ENCODE measurements at regions not wholly inside any gene's neighbourhood (a gene's known extent, or its start where the extent isn't known, plus 50 kb on each side); places are given as distances from the start of the nearest gene placed in this dataset.
"Not testable (repeated sequence)": the region's sequence is repeated elsewhere in the genome, so short reads cannot be mapped to it uniquely, and the experiment has no call there.

DNA sequence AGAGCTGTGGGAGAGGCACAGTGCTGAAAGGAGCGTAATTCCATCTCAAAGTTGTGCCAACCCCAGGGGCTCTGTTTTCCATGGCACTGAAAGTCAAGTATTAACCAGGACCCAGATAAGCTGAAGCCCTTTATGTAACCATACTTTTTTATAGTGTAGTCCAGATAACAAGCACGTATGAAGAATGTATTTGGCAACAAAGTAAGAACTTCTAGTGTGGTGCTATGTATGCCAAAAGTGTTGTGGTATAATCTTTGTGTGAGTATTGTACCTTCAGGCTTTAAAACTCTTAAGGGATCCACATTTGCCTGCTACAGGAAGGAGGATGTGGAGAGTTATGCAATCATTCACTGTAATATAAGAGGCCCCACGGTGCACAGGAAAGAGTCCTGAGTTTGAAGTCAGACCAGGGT is 129.4 kb downstream of the IBTK start:
- in situ Hi-C loops (cut with HindIII; ENCODE audit: low pct_unique_long_range_greater_than_20kb, low sequenced_read_pairs), result no loop called here
- no peak for DNase-seq (ENCODE audit: low read depth)

DNA sequence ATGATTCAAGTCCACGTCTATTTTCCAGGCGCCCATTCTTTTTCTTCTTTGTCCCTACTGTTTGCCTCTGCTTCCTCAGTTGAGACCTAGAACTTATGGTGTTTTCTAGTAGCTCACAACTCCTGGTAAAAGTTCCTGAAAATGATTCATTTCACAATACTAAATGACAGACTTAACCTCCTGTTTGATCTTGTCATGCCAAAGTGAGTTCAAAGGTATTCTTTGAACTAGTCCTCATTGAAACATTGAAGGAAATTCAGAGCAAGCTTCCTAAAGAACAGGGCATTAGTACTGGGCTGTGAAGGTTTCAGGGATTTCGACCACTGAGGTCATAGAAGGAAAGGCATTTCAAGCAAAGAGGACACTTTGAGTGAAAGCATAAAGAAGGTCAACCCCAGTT is 132.8 kb downstream of the IBTK start:
- in situ Hi-C loops (cut with HindIII; ENCODE audit: low pct_unique_long_range_greater_than_20kb, low sequenced_read_pairs), result no loop called here
- DNase-seq (ENCODE audit: low read depth), result no peak

- in situ Hi-C loops (cut with HindIII; ENCODE audit: low pct_unique_long_range_greater_than_20kb, low sequenced_read_pairs), result no loop called here
- no peak for DNase-seq (ENCODE audit: low read depth)
Measured at GRCh38 chr6:82113231-82113630, 134.3 kb downstream of the IBTK start.

GRCh38 chr6:82111818-82112217 is 135.7 kb downstream of the IBTK start:
- in situ Hi-C loops (cut with HindIII; ENCODE audit: low pct_unique_long_range_greater_than_20kb, low sequenced_read_pairs), result no loop called here

DNA sequence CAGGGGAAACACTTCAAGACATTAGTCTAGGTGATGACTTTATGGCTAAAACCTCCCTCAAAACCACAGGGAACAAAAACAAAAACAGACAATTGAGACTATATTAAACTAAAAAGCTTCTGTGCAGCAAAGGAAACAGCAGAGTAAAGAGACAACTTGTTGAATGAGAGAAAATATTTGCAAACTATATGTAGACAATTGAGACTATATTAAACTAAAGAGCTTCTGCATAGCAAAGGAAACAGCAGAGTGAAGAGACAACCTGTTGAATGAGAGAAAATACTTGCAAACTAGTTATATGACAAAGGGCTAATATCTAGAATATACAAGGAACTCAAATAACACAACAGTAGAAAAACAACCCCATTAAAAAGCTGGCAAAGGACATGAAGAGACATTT is 136.4 kb downstream of the IBTK start:
- in situ Hi-C loops (cut with HindIII; ENCODE audit: low pct_unique_long_range_greater_than_20kb, low sequenced_read_pairs), result no loop called here

More at GRCh38 chr6:82111818-82112217, 135.7 kb downstream of the IBTK start:
- DNase-seq (ENCODE audit: low read depth), result no peak

GRCh38 chr6:82103171-82103570 is 144.4 kb downstream of the IBTK start:
- in situ Hi-C loops (cut with HindIII; ENCODE audit: low pct_unique_long_range_greater_than_20kb, low sequenced_read_pairs); DNase-seq (ENCODE audit: low read depth): not testable (repeated sequence)

More for the DNA sequence above, 136.4 kb downstream of the IBTK start:
- DNase-seq (ENCODE audit: low read depth), result no peak

DNA sequence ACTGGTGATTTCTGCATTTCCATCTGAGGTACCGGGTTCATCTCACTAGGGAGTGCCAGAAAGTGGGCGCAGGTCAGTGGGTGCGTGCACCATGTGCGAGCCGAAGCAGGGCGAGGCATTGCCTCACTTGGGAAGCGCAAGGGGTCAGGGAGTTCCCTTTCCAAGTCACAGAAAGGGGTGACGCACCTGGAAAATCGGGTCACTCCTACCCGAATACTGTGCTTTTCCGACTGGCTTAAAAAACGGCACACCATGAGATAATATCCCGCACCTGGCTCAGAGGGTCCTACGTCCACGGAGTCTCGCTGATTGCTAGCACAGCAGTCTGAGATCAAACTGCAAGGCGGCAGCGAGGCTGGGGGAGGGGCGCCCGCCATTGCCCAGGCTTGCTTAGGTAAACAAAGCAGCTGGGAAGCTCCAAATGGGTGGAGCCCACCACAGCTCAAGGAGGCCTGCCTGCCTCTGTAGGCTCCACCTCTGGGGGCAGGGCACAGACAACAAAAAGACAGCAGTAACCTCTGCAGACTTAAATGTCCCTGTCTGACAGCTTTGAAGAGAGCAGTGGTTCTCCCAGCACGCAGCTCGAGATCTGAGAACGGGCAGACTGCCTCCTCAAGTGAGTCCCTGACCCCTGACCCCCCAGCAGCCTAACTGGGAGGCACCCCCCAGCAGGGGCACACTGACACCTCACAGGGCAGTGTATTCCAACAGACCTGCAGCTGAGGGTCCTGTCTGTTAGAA is 146.0 kb downstream of the IBTK start:
- in situ Hi-C loops (cut with HindIII; ENCODE audit: low pct_unique_long_range_greater_than_20kb, low sequenced_read_pairs); DNase-seq (ENCODE audit: low read depth): not testable (repeated sequence)

- in situ Hi-C loops (cut with HindIII; ENCODE audit: low pct_unique_long_range_greater_than_20kb, low sequenced_read_pairs); DNase-seq (ENCODE audit: low read depth): not testable (repeated sequence)
Measured at GRCh38 chr6:82100763-82101162, 146.8 kb downstream of the IBTK start.

DNA sequence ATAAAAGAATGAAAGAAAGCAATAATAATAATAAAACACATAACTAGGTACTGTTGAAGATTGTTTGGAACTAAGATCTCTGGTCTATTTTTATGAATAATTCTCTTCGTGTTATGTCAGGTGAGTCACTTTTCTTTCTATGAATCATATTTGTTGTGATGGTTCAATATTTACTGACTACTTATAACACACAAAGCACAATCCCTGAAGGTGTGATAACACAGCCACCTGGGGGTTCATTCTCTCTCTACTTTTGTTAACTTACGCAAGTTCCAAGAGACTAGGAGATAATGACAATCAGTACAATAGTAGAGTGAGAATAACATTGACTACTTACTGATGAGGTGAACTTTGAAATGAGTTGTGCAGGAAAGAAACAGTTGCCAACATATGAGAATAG is 149.9 kb downstream of the IBTK start:
- DNase-seq (ENCODE audit: low read depth), result no peak
- in situ Hi-C loops (cut with HindIII; ENCODE audit: low pct_unique_long_range_greater_than_20kb, low sequenced_read_pairs), result no loop called here

DNA sequence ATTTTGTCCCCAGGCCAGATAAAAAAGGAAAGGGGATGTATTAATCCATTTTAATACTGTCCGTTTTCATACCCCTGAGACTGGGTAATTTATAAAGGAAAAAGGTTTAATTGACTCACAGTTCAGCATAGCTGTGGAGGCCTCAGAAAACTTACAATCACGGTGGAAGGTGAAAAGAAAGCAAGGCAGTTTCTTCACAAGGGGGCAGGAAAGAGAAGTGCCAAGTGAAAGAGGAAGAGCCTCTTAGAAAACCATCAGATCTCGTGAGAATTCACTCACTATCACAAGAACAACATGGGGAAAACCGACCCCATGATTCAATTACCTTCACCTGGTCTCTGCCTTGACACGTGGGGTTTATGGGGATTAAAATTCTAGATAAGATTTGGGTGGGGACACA is 152.5 kb downstream of the IBTK start:
- in situ Hi-C loops (cut with HindIII; ENCODE audit: low pct_unique_long_range_greater_than_20kb, low sequenced_read_pairs), result no loop called here
- DNase-seq (ENCODE audit: low read depth), result no peak

DNA sequence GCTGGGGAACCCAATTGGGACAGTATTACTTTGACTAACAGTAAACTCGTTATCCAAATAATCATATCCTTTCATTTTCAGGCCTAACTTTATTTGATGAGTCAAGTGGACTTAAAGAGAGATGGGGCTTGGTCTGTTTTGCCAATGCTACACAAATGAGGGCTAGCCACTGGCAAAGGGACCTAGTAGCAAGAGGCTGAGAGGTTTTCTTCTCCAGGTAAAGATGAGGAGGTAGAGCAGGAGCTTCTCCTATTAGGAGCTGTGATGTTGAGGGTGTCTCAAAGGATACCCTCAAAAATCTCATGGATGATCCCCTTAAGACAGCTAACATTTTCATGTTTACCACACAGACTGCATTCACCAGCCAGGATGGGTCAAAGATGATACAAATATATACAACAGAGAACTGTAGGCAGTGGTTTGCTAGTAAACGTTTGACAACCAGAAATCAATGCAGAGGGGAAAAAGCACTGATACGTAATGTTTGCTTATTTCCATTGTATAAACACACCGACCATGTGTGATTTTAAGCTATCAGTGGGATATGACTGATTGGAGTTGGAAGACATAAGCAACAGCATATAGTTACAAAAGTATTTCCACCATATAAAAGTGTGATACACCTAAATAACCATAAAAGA is 153.3 kb downstream of the IBTK start:
- DNase-seq (ENCODE audit: low read depth), result no peak
- in situ Hi-C loops (cut with HindIII; ENCODE audit: low pct_unique_long_range_greater_than_20kb, low sequenced_read_pairs), result no loop called here

- DNase-seq (ENCODE audit: low read depth), result no peak
- in situ Hi-C loops (cut with HindIII; ENCODE audit: low pct_unique_long_range_greater_than_20kb, low sequenced_read_pairs), result no loop called here
Measured at GRCh38 chr6:82088978-82089771, 158.4 kb downstream of the IBTK start.

DNA sequence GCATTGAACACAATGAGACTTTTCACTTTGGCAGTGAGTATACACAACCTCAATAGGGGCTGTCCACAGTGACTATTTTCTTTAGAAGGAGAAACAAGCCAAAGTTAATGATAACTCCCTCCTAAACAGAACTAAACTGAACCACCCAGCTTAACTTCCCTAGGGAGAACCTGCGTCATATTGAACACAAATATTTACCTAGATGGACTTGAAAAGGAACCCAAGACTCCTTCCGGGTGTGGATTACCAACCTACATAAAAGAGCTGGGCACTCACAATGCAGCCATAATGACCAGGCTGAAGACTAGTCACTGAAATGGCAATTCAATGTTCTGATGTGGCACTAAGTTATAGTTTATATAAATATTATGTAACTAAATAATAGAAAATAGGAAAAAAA is 160.6 kb downstream of the IBTK start:
- in situ Hi-C loops (cut with HindIII; ENCODE audit: low pct_unique_long_range_greater_than_20kb, low sequenced_read_pairs), result no loop called here
- DNase-seq (ENCODE audit: low read depth), result no peak

DNA sequence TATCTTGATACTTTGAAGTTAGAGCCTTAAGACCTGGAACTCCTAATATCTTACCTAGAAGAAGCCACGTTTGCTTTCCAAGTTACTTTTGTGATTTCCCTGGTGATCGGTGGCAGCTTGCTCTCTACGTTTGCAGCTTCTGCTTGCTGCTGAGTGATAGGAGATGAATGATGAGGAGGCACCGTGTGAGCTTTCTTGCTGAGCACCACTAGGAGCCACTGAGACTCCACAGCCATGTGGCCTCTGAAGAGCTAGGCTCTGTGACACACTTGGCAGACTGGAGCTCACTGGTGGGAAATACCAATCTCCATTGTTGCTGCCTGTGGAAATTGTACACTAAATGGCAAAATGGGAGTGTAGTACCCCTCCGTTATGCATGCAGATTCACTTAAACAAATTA is 161.8 kb downstream of the IBTK start:
- no peak for DNase-seq (ENCODE audit: low read depth)
- in situ Hi-C loops (cut with HindIII; ENCODE audit: low pct_unique_long_range_greater_than_20kb, low sequenced_read_pairs), result no loop called here

- in situ Hi-C loops (cut with HindIII; ENCODE audit: low pct_unique_long_range_greater_than_20kb, low sequenced_read_pairs), result no loop called here
- DNase-seq (ENCODE audit: low read depth), result no peak
Measured at GRCh38 chr6:82084324-82084920, 163.1 kb downstream of the IBTK start.

GRCh38 chr6:82083646-82084045 is 163.9 kb downstream of the IBTK start:
- in situ Hi-C loops (cut with HindIII; ENCODE audit: low pct_unique_long_range_greater_than_20kb, low sequenced_read_pairs), result no loop called here

DNA sequence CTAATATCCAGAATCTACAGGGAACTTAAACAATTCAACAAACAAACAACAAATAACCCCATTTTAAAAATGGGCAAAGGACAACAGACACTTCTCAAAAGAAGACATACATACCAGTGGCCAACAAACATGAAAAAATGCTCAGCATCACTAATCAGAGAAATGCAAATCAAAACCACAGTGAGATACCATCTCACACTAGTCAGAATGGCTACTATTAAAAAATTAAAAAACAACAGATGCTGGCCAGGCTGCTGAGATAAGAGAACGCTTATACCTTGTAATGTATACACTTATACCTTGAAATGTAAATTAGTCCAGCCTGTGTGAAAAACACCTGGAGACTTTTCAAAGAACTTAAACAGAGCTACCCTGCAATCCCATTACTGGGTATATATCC is 166.8 kb downstream of the IBTK start:
- no peak for DNase-seq (ENCODE audit: low read depth)
- in situ Hi-C loops (cut with HindIII; ENCODE audit: low pct_unique_long_range_greater_than_20kb, low sequenced_read_pairs), result no loop called here

More at GRCh38 chr6:82083646-82084045, 163.9 kb downstream of the IBTK start:
- no peak for DNase-seq (ENCODE audit: low read depth)

GRCh38 chr6:82078286-82078908 is 169.1 kb downstream of the IBTK start:
- no peak for DNase-seq (ENCODE audit: low read depth)
- in situ Hi-C loops (cut with HindIII; ENCODE audit: low pct_unique_long_range_greater_than_20kb, low sequenced_read_pairs), result no loop called here
